ENCODE measurements at regions not wholly inside any gene's neighbourhood (a gene's known extent, or its start where the extent isn't known, plus 50 kb on each side); places are given as distances from the start of the nearest gene placed in this dataset.

DNA sequence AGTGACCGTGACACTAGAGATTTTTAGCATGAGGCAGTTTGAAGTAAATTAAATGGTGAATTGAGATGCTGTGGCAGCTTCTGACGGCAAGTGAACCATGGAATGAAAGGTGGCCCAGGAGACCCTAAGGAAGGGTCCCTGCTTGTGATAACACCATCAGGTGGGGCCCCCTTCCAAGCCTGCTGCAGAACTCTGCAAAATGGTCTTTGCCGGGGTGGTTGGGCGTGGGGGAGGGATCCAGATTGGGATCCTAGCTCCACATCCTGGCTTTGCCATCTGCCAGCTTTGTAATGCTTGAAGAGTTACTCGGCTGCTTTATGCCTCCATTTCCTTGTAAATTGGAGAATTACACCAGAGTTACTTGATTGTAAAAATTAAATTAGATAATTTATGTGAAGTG, 222.6 kb upstream of the NFE2L3 start:
- no peaks in the 10 kb centered on the region for H3K4me1 ChIP-seq (ENCODE audit: control insufficient read depth in 2 of 2, insufficient read depth in 2 of 2, low read length in 2 of 2)
- no peak overlapping the region for H3K4me3 ChIP-seq (ENCODE audit: control extremely low read depth in 1 of 5, extremely low read depth in 1 of 5, insufficient read depth in 1 of 5, low read depth in 2 of 5, low read length in 4 of 5)
- no peak for TF ChIP-seq EZH2 (IDR thresholded peaks at IDR 0.05; ENCODE audit: borderline replicate concordance, insufficient read depth, low read depth, low read length, poor library complexity, severe bottlenecking)
- TF ChIP-seq, protein P1, sequence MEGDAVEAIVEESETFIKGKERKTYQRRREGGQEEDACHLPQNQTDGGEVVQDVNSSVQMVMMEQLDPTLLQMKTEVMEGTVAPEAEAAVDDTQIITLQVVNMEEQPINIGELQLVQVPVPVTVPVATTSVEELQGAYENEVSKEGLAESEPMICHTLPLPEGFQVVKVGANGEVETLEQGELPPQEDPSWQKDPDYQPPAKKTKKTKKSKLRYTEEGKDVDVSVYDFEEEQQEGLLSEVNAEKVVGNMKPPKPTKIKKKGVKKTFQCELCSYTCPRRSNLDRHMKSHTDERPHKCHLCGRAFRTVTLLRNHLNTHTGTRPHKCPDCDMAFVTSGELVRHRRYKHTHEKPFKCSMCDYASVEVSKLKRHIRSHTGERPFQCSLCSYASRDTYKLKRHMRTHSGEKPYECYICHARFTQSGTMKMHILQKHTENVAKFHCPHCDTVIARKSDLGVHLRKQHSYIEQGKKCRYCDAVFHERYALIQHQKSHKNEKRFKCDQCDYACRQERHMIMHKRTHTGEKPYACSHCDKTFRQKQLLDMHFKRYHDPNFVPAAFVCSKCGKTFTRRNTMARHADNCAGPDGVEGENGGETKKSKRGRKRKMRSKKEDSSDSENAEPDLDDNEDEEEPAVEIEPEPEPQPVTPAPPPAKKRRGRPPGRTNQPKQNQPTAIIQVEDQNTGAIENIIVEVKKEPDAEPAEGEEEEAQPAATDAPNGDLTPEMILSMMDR (IDR thresholded peaks at IDR 0.05), result no peak
- H3K4me3 Mint-ChIP-seq, result no peak overlapping the region
- ChIA-PET CTCF (no interaction called here), POLR2A (no interaction called here)
- H4K20me1 ChIP-seq (ENCODE audit: control insufficient read depth, insufficient read depth, low read length, poor library complexity, severe bottlenecking), result no peaks in the 10 kb centered on the region
- ATAC-seq (ENCODE audit: low read depth), result no peak
- H3K27ac ChIP-seq (ENCODE audit: low read length in 2 of 2), result no peak overlapping the region
- no peaks in the 10 kb centered on the region for H3K36me3 ChIP-seq (replicated peaks in 1 of 2; ENCODE audit: control extremely low read depth in 1 of 2, control insufficient read depth in 1 of 2, extremely low read depth in 1 of 2, insufficient read depth in 2 of 2, low read length in 1 of 2)
- H3K27me3 ChIP-seq (replicated peaks in 1 of 4; ENCODE audit: control extremely low read depth in 1 of 4, control insufficient read depth in 3 of 4, insufficient read depth in 4 of 4, low read length in 3 of 4), result peaks cover 0 to 38% (median 24%) of the 10 kb centered on the region in 4 experiments
- no peaks in the 10 kb centered on the region for H3K4me1 Mint-ChIP-seq
- H3K9me3 ChIP-seq (ENCODE audit: control extremely low read depth in 1 of 3, control insufficient read depth in 2 of 3, insufficient read depth in 1 of 3, low read length in 2 of 3), result peaks cover 5 to 16% (median 5%) of the 10 kb centered on the region in 3 donors
- no peak overlapping the region for H3K9ac ChIP-seq (ENCODE audit: low read length)
- H3K79me2 ChIP-seq (ENCODE audit: control insufficient read depth, insufficient read depth, low read length), result no peaks in the 10 kb centered on the region
- H3K27me3 Mint-ChIP-seq, result peaks cover 56% of the 10 kb centered on the region
- intact Hi-C loops (cut with micrococcal nuclease), result no loop called here
- DNase-seq, result no peak
- 95% methylated on average over 3 of the region's 5 CpGs for WGBS (ENCODE audit: insufficient coverage)
- H3K9me3 Mint-ChIP-seq (ENCODE audit: insufficient read depth), result peaks cover 12% of the 10 kb centered on the region
- H3K4me2 ChIP-seq (replicated peaks; ENCODE audit: low read depth, low read length, poor library complexity, severe bottlenecking), result no peak overlapping the region
- no peak overlapping the region for H3K27ac Mint-ChIP-seq
- H2AFZ ChIP-seq (ENCODE audit: insufficient read depth, low read depth, low read length, poor library complexity, severe bottlenecking), result no peak overlapping the region

DNA sequence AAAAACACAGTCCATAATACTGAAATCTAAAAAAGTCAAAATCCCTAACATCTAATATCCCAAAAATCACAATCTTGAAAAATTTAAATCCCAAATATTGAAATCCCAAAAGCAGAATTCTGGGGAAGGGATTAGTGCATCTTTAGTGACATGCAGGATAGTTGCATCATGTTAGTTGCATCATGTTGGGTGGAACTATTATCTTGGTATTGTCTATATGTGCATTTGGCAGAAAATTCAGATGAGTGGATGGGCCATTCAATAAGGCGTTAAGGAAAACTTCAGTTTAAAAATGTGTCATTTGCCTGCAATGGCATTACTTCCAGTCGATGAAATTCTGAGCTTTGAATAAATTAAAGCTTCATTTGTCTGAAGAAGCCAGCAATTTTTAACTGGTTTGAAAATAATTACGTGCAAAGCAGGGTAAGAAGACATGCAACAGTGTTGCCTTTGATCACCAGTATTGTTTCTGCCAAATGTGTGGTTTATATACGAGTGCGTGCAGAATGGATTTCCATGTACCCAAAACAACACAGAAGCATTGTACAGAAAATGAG, 221.4 kb upstream of the NFE2L3 start:
- ChIA-PET CTCF (no interaction called here), POLR2A (no interaction called here)
- Histone ChIP-seq H3K9me3 (ENCODE audit: control extremely low read depth in 1 of 3, control insufficient read depth in 2 of 3, insufficient read depth in 1 of 3, low read length in 2 of 3) (peaks cover 5 to 22% (median 7%) of the 10 kb centered on the region in 3 donors), H3K27ac (ENCODE audit: low read length in 2 of 2) (no peak overlapping the region), H3K4me3 (ENCODE audit: control extremely low read depth in 1 of 5, extremely low read depth in 1 of 5, insufficient read depth in 1 of 5, low read depth in 2 of 5, low read length in 4 of 5) (no peak overlapping the region), H4K20me1 (ENCODE audit: control insufficient read depth, insufficient read depth, low read length, poor library complexity, severe bottlenecking) (no peaks in the 10 kb centered on the region), H3K4me2 (replicated peaks; ENCODE audit: low read depth, low read length, poor library complexity, severe bottlenecking) (no peak overlapping the region), H3K4me1 (ENCODE audit: control insufficient read depth in 2 of 2, insufficient read depth in 2 of 2, low read length in 2 of 2) (no peaks in the 10 kb centered on the region), H3K9ac (ENCODE audit: low read length) (no peak overlapping the region), H2AFZ (ENCODE audit: insufficient read depth, low read depth, low read length, poor library complexity, severe bottlenecking) (no peak overlapping the region), H3K27me3 (replicated peaks in 1 of 4; ENCODE audit: control extremely low read depth in 1 of 4, control insufficient read depth in 3 of 4, insufficient read depth in 4 of 4, low read length in 3 of 4) (peaks cover 0 to 41% (median 25%) of the 10 kb centered on the region in 4 experiments), H3K36me3 (replicated peaks in 1 of 2; ENCODE audit: control extremely low read depth in 1 of 2, control insufficient read depth in 1 of 2, extremely low read depth in 1 of 2, insufficient read depth in 2 of 2, low read length in 1 of 2) (no peaks in the 10 kb centered on the region), H3K79me2 (ENCODE audit: control insufficient read depth, insufficient read depth, low read length) (no peaks in the 10 kb centered on the region)
- Mint-ChIP-seq H3K27ac (no peak overlapping the region), H3K9me3 (ENCODE audit: insufficient read depth) (peaks cover 13% of the 10 kb centered on the region), H3K4me3 (no peak overlapping the region), H3K27me3 (peaks cover 66% of the 10 kb centered on the region), H3K4me1 (no peaks in the 10 kb centered on the region)
- DNase-seq (no peak), ATAC-seq (ENCODE audit: low read depth) (no peak)
- intact Hi-C loops (cut with micrococcal nuclease), result no loop called here
- TF ChIP-seq, protein P1 (IDR thresholded peaks at IDR 0.05), result no peak
- no peak for TF ChIP-seq EZH2 (IDR thresholded peaks at IDR 0.05; ENCODE audit: borderline replicate concordance, insufficient read depth, low read depth, low read length, poor library complexity, severe bottlenecking)
- WGBS (ENCODE audit: insufficient coverage), result 94% methylated on average over 3 of the region's 5 CpGs
